SK-N-SH treated with all-trans-retinoic acid at 6 μM for 48 hours (cell line): ENCODE measurements at regions not wholly inside any gene's neighbourhood (a gene's known extent, or its start where the extent isn't known, plus 50 kb on each side); places are given as distances from the start of the nearest gene placed in this dataset.
A peak's percentile ranks its signal among the peaks of the same experiment; 100 is the strongest.

Source experiments
- ATAC-seq: fragments of 200-7000 bp; cut with Tn5 transposase; 3 replicates; pipeline ENCODE4 v1.9.1; 2020; ENCODE audit warnings: mild to moderate bottlenecking, moderate library complexity
- ARNTL ChIP-seq: fragments of 450-650 bp; formaldehyde crosslinking; IDR thresholded peaks from 2 replicates; pipeline ENCODE4 v1.5.0; 2020; ENCODE audit warnings: low read depth, mild to moderate bottlenecking, moderate library complexity, borderline replicate concordance
- BACH2 ChIP-seq: fragments of 250-450 bp; sonication (Bioruptor Pico); IDR thresholded peaks from 2 replicates; pipeline ENCODE4 v1.9.0; 2021; ENCODE audit warnings: mild to moderate bottlenecking, borderline replicate concordance
- CSDC2 ChIP-seq: fragments of 250-450 bp; sonication (Bioruptor Pico); IDR thresholded peaks from 2 replicates; pipeline ENCODE4 v1.5.0; 2020; ENCODE audit warnings: mild to moderate bottlenecking, moderate library complexity
- GLIS3 ChIP-seq: fragments of 250-450 bp; sonication (Bioruptor Pico); IDR thresholded peaks from 2 replicates; pipeline ENCODE4 v1.5.0; 2020; ENCODE audit warnings: mild to moderate bottlenecking, moderate library complexity
- OSR1 ChIP-seq: fragments of 250-450 bp; sonication (Bioruptor Pico); IDR thresholded peaks from 2 replicates; pipeline ENCODE4 v1.8.0; 2022; ENCODE audit warnings: moderate library complexity, mild to moderate bottlenecking, inconsistent platforms
- PATZ1 ChIP-seq: fragments of 250-450 bp; sonication (Bioruptor Pico); IDR thresholded peaks from 2 replicates; pipeline ENCODE4 v1.8.0; 2020; ENCODE audit warnings: mild to moderate bottlenecking, moderate library complexity, borderline replicate concordance
- PPARA ChIP-seq: fragments of 250-450 bp; sonication (Bioruptor Pico); IDR thresholded peaks from 2 replicates; pipeline ENCODE4 v1.5.0; 2020; ENCODE audit warnings: mild to moderate bottlenecking, borderline replicate concordance
- RARB ChIP-seq: fragments of 250-450 bp; sonication (Bioruptor Pico); IDR thresholded peaks from 2 replicates; pipeline ENCODE4 v1.8.0; 2021; ENCODE audit warnings: mild to moderate bottlenecking, moderate library complexity
- SNAI2 ChIP-seq: fragments of 250-450 bp; sonication (Bioruptor Pico); IDR thresholded peaks from 2 replicates; pipeline ENCODE4 v1.5.0; 2020; ENCODE audit warnings: mild to moderate bottlenecking, moderate library complexity
- TCF4 ChIP-seq: fragments of 250-450 bp; sonication (Bioruptor Pico); IDR thresholded peaks from 2 replicates; pipeline ENCODE4 v1.8.0; 2021; ENCODE audit warnings: mild to moderate bottlenecking, moderate library complexity, borderline replicate concordance
- TOX ChIP-seq: fragments of 250-450 bp; sonication (Bioruptor Pico); IDR thresholded peaks from 2 replicates; pipeline ENCODE4 v1.8.0; 2021; ENCODE audit warnings: mild to moderate bottlenecking, moderate library complexity, borderline replicate concordance
- ZC3H10 ChIP-seq: fragments of 250-450 bp; sonication (Bioruptor Pico); IDR thresholded peaks from 2 replicates; pipeline ENCODE4 v1.5.1; 2021; ENCODE audit warnings: mild to moderate bottlenecking, moderate library complexity
- ZFP3 ChIP-seq: fragments of 250-450 bp; sonication (Bioruptor Pico); IDR thresholded peaks from 2 replicates; pipeline ENCODE4 v1.5.0; 2020; ENCODE audit warnings: mild to moderate bottlenecking, moderate library complexity
- ZFP30 ChIP-seq: fragments of 450-650 bp; formaldehyde crosslinking; IDR thresholded peaks from 2 replicates; pipeline ENCODE4 v1.5.0; 2022; ENCODE audit warnings: mild to moderate bottlenecking, moderate library complexity
- ZNF565 ChIP-seq: fragments of 450-650 bp; formaldehyde crosslinking; conservative IDR thresholded peaks from 2 replicates; pipeline ENCODE4 v1.5.0; 2020; ENCODE audit warnings: low read depth, mild to moderate bottlenecking, moderate library complexity
- ZNF70 ChIP-seq: fragments of 450-650 bp; formaldehyde crosslinking; IDR thresholded peaks from 2 replicates; pipeline ENCODE4 v1.5.0; 2020; ENCODE audit warnings: mild to moderate bottlenecking, moderate library complexity
- ZNF8 ChIP-seq: fragments of 450-650 bp; formaldehyde crosslinking; IDR thresholded peaks from 2 replicates; pipeline ENCODE4 v1.5.0; 2020; ENCODE audit warnings: mild to moderate bottlenecking, moderate library complexity
- TF ChIP-seq, protein P1 (sequence below): fragments of 250-450 bp; sonication (Bioruptor Pico); IDR thresholded peaks from 2 replicates; pipeline ENCODE4 v1.5.0; 2020; ENCODE audit warnings: mild to moderate bottlenecking, moderate library complexity
- TF ChIP-seq, protein P2 (sequence below): fragments of 250-450 bp; sonication (Bioruptor Pico); IDR thresholded peaks from 2 replicates; pipeline ENCODE4 v1.5.1; 2021; ENCODE audit warnings: mild to moderate bottlenecking, moderate library complexity
- TF ChIP-seq, protein P3 (sequence below): fragments of 250-450 bp; sonication (Bioruptor Pico); IDR thresholded peaks from 2 replicates; pipeline ENCODE4 v1.8.0; 2021; ENCODE audit warnings: low read depth, mild to moderate bottlenecking, moderate library complexity, borderline replicate concordance

GRCh38 chr5:123273984-123274383 lies 149.2 kb downstream of the CEP120 start:
- peak; percentile 47; the same call in 2 of the 3 replicates for ATAC-seq
- no peak for TF ChIP-seq ZNF565
- no peak for TF ChIP-seq ZC3H10

- ATAC-seq: no peak
- no peak for TF ChIP-seq ZNF70
- TF ChIP-seq ZC3H10: no peak
- no peak for TF ChIP-seq BACH2 (CRISPR knock-in tag)
- no peak for TF ChIP-seq OSR1
- TF ChIP-seq TCF4 (CRISPR knock-in tag): no peak
- no peak for TF ChIP-seq ZNF565
- TF ChIP-seq, protein P1, sequence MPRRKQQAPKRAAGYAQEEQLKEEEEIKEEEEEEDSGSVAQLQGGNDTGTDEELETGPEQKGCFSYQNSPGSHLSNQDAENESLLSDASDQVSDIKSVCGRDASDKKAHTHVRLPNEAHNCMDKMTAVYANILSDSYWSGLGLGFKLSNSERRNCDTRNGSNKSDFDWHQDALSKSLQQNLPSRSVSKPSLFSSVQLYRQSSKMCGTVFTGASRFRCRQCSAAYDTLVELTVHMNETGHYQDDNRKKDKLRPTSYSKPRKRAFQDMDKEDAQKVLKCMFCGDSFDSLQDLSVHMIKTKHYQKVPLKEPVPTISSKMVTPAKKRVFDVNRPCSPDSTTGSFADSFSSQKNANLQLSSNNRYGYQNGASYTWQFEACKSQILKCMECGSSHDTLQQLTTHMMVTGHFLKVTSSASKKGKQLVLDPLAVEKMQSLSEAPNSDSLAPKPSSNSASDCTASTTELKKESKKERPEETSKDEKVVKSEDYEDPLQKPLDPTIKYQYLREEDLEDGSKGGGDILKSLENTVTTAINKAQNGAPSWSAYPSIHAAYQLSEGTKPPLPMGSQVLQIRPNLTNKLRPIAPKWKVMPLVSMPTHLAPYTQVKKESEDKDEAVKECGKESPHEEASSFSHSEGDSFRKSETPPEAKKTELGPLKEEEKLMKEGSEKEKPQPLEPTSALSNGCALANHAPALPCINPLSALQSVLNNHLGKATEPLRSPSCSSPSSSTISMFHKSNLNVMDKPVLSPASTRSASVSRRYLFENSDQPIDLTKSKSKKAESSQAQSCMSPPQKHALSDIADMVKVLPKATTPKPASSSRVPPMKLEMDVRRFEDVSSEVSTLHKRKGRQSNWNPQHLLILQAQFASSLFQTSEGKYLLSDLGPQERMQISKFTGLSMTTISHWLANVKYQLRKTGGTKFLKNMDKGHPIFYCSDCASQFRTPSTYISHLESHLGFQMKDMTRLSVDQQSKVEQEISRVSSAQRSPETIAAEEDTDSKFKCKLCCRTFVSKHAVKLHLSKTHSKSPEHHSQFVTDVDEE (CRISPR knock-in tag): no peak
Measured at GRCh38 chr5:123273095-123273494, 150.1 kb downstream of the CEP120 start.

DNA sequence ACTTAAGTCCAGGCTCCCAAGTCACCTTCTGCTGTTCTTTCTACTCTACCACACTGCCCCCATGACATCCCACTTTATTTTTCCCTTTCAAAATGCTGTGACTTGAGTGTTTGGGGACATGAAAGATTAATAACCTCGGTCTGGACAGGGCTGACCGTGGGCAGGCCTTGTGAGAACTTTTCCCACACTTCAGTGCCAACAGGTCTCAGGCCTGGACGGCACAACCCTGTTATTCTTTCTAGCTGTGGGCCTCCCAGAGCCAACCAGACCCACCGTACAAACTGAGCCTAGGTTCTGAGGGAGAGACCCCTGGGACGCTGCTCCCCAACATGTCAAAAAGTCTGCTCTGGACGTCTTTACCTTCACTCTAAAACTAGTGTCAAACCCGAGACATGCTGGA lies 153.4 kb downstream of the CEP120 start:
- ATAC-seq: no peak
- TF ChIP-seq, protein P2, sequence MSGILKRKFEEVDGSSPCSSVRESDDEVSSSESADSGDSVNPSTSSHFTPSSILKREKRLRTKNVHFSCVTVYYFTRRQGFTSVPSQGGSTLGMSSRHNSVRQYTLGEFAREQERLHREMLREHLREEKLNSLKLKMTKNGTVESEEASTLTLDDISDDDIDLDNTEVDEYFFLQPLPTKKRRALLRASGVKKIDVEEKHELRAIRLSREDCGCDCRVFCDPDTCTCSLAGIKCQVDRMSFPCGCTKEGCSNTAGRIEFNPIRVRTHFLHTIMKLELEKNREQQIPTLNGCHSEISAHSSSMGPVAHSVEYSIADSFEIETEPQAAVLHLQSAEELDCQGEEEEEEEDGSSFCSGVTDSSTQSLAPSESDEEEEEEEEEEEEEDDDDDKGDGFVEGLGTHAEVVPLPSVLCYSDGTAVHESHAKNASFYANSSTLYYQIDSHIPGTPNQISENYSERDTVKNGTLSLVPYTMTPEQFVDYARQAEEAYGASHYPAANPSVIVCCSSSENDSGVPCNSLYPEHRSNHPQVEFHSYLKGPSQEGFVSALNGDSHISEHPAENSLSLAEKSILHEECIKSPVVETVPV (CRISPR knock-in tag): no peak
- TF ChIP-seq, all 23 proteins: peak for 0

- ATAC-seq: no peak
- no peak for TF ChIP-seq OSR1
- TF ChIP-seq ZC3H10: no peak
- TF ChIP-seq CSDC2 (CRISPR knock-in tag): no peak
- TF ChIP-seq RARB (CRISPR knock-in tag): no peak
- TF ChIP-seq ZFP3 (CRISPR knock-in tag): no peak
- no peak for TF ChIP-seq TOX
- TF ChIP-seq PATZ1 (CRISPR knock-in tag): no peak
- TF ChIP-seq PPARA (CRISPR knock-in tag): no peak
- no peak for TF ChIP-seq SNAI2
- TF ChIP-seq ZNF8: no peak
- TF ChIP-seq ARNTL: no peak
- no peak for TF ChIP-seq ZFP30 (CRISPR knock-in tag)
- TF ChIP-seq ZNF565: no peak
- TF ChIP-seq, protein P3, sequence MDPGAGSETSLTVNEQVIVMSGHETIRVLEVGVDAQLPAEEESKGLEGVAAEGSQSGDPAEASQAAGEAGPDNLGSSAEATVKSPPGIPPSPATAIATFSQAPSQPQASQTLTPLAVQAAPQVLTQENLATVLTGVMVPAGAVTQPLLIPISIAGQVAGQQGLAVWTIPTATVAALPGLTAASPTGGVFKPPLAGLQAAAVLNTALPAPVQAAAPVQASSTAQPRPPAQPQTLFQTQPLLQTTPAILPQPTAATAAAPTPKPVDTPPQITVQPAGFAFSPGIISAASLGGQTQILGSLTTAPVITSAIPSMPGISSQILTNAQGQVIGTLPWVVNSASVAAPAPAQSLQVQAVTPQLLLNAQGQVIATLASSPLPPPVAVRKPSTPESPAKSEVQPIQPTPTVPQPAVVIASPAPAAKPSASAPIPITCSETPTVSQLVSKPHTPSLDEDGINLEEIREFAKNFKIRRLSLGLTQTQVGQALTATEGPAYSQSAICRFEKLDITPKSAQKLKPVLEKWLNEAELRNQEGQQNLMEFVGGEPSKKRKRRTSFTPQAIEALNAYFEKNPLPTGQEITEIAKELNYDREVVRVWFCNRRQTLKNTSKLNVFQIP (CRISPR knock-in tag): no peak
- TF ChIP-seq GLIS3 (CRISPR knock-in tag): no peak
- TF ChIP-seq, protein P1 (CRISPR knock-in tag): no peak
- TF ChIP-seq, protein P2 (CRISPR knock-in tag): no peak
Measured at GRCh38 chr5:123269436-123269835, 153.8 kb downstream of the CEP120 start.
